GM12872 (cell line): ENCODE measurements at regions not wholly inside any gene's neighbourhood (a gene's known extent, or its start where the extent isn't known, plus 50 kb on each side); places are given as distances from the start of the nearest gene placed in this dataset.

Experiments
- TF ChIP-seq, protein P1 (sequence below): IDR thresholded peaks from 3 replicates; pipeline ENCODE4 v1.5.1; 2011; ENCODE audit warnings: low read depth, mild to moderate bottlenecking, low read length, moderate library complexity; ENCODE audit not compliant: insufficient read depth

DNA sequence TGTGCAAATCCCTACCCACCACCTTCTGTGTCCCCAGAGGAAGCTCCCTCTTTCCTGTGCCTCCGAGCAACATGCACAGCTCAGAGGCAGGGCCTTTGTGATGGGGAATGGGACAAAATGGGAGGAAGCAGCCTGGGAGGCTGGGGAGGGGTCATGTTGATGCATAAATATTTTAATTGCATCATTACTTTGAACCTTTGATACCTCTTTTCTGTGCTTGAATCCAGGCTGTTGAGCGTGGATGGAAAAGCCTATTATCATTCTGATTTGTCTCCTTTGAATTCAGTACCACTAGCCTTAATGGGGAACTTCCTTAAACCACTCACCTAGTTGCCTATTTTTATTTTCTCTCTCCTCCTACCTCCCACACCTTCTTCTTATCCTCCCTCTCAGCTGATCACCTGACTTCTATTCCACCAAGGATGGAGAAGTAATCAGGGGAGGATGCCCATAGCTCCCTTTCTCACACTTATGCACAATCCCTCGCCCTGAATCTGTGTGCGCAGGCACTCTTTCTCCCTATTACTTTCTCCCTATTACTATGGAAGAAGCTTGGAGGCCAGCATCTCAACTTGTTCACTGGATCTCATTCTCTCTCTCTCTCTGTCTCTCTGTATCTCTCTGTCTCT is 78.5 kb downstream of the SEC61G start:
- TF ChIP-seq, protein P1, sequence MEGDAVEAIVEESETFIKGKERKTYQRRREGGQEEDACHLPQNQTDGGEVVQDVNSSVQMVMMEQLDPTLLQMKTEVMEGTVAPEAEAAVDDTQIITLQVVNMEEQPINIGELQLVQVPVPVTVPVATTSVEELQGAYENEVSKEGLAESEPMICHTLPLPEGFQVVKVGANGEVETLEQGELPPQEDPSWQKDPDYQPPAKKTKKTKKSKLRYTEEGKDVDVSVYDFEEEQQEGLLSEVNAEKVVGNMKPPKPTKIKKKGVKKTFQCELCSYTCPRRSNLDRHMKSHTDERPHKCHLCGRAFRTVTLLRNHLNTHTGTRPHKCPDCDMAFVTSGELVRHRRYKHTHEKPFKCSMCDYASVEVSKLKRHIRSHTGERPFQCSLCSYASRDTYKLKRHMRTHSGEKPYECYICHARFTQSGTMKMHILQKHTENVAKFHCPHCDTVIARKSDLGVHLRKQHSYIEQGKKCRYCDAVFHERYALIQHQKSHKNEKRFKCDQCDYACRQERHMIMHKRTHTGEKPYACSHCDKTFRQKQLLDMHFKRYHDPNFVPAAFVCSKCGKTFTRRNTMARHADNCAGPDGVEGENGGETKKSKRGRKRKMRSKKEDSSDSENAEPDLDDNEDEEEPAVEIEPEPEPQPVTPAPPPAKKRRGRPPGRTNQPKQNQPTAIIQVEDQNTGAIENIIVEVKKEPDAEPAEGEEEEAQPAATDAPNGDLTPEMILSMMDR, result no peak

DNA sequence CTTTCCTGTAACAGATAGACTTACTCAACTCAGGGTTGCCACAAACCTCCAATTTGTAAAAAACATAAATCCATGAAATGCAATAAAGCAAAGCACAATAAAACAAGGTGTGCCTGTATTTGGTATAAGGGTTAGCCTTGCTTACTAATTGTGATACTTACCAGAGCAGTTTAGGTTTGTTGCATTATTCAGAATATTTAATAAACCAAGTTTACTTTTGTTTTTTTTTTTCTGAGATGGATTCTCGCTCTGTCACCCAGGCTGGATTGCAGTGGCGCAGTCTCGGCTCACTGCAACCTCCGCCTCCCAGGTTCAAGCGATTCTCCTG is 79.6 kb downstream of the SEC61G start:
- TF ChIP-seq, protein P1, result no peak

DNA sequence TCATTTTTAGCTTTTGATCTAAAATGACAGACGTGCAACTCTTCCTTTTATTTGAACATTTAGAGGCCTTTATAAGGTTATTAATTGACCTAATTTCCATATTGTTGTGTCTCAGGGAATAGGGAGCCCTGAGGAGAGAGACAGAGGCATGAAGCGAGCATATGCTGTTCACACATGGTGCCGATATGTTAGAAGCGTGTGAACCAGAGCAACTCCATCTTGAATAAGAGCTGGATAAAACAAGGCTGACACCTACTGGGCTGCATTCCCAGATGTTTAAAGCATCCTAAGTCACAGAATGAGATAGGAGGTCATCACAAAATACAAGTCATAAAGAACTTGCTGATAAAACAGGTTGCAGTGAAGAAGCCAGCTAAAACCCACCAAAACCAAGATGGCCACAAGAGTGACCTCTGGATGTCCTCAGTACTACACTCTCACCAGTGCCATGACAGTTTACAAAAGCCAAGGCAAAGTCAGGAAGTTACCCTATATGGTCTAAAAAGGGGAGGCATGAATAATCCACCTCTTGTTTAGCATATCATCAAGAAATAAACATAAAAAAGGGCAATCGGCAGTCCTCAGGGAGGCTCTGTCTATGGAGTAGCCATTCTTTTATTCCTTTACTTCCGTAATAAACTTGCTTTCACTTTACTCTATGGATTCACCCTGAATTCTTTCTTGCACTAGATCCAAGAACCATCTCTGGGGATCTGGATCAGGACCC is 80.1 kb downstream of the SEC61G start:
- TF ChIP-seq, protein P1, result no peak

DNA sequence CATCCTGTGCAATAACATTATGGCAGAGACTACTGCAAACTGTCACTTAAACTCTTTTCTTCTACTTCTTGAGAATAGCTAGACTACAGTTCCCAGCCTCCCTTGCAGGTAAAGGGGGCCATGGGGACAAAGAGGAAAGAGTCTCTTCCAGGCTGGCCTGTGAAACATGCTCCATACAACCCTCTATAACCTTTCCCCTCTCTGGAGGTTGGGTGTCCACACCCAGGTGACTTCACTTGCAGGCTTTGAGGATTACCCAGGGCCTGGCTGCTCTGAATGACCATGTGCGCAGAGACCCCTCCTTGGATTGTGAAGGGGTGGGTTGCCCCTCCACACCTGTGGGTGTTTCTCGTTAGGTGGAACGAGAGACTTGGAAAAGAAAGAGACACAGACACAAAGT is 84.1 kb downstream of the SEC61G start:
- TF ChIP-seq, protein P1, result no peak

DNA sequence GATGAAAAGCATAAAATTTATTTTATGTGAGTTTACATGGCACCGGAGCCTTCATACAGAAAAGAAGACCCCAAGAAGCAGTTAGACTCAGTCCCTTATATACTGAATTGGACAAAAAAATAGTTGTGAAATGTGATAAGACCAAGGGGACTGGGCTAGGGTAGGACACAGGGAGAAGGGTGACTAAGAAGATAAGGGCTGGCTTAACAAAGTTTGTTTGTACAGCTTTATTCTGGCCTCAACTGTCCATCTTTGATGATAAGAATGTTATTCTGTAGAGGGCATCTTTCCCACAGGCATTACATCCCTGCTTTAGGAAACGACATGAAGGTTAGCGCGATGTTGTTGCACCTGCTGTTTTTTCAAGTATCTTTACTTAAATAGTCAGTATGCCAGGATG is 86.5 kb downstream of the SEC61G start:
- TF ChIP-seq, protein P1, result no peak

DNA sequence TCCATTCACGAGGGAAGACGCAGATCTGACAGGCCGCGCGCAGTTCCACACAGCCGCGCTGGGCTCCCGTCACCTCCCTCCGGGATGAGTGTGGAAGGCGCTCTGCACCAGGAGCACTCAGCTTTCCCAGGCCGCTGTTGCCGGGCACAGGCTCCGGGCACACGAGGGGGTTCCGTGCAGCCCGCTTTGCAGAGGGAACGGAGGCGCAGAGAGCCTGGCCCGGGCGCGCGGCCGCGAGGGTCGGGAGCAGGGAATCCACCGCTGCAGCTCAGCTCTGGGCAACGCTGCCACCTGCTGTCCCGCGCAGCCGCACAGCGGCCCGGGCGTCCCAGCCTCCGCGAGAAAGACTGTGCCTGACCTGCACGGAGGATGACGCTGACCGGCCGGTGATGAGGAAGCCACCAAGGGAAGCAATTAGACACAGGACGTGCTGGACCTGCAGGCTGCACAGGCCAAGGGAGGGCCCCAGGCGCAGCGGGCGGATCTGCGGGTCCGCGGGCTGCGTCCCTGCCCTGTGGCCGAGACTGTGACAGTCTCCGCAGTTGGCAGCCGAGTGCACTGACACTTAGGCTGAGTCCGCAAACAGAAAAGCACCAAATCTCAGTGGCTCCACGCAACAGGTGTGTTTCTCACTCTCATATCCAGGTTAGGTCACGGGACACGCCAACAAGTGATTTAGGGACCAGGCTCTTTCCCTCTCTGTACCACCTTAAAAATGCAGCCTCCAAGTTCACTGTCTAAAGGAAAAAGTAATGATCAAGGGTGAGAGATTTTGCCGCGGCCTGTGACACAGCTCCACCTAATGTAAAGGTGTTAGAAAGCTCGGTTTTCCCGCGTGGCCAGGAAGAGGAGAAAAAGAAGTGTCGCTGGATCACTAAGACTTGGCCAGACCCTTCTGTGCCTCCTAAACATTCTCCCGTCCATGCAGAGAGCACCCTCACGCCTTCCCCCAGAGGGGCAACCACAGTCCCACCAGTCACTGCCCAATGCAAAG is 94.5 kb downstream of the SEC61G start:
- TF ChIP-seq, protein P1, result peak; percentile 35; the same call in 2 of the 3 replicates
